HCT116 (cell line): ENCODE measurements at regions not wholly inside any gene's neighbourhood (a gene's known extent, or its start where the extent isn't known, plus 50 kb on each side); places are given as distances from the start of the nearest gene placed in this dataset.

ENCODE experiments used
- ATAC-seq: fragments of 200-7000 bp; cut with Tn5 transposase; 2 replicates; pipeline ENCODE4 v1.9.1; 2020; ENCODE audit warnings: mild to moderate bottlenecking, moderate library complexity
- BruUV-seq: library from RNA; stranded (reverse); fragments of 400-500 nt; replicated peaks from 2 replicates; lab custom pipeline; 2021; lab: Mats Ljungman, UMichigan
- CTCF ChIA-PET: fragments of 300-600 bp; sonication (Branson Sonifier 250); formaldehyde crosslinking; loops from one replicate; lab custom pipeline; 2021; ENCODE audit warnings: antibody characterized with exemption; lab: Charles Lee
- POLR2A ChIA-PET: fragments of 300-600, 350-600 bp; sonication (Branson Sonifier 250); formaldehyde crosslinking; loops from one replicate; lab custom pipeline; 2021; ENCODE audit warnings: antibody characterized with exemption; lab: Charles Lee
- RAD21 ChIA-PET, 2 experiments: fragments of 300-600 bp; sonication (Branson Sonifier 250); formaldehyde crosslinking; loops; one replicate each; lab custom pipeline; 2023; ENCODE audit warnings: low total read pairs in 2 of 2; ENCODE audit not compliant: uncharacterized antibody in 2 of 2, unreplicated experiment in 2 of 2, low non-redundant PET in 1 of 2; lab: Charles Lee
- DNase-seq: peaks from one replicate; pipeline ENCODE4 v3.0.0-alpha.2; 2010; ENCODE audit warnings: low read depth, low spot score
- H2AFZ ChIP-seq: fragments of 200-600 bp; shearing (Covaris generic), sonication (generic); 2 replicates; pipeline ENCODE4 v1.6.1; 2017; ENCODE audit warnings: low read depth, mixed run types, mixed read lengths, antibody characterized with exemption, low read length; ENCODE audit not compliant: poor library complexity, severe bottlenecking
- H3K27ac ChIP-seq: 2 replicates; pipeline ENCODE4 v1.5.1; 2012; ENCODE audit warnings: low read depth, low read length
- H3K27me3 ChIP-seq: fragments of 200-600 bp; sonication (generic); 2 replicates; pipeline ENCODE4 v1.6.1; 2016; ENCODE audit warnings: mixed run types, low read length, mixed read lengths; ENCODE audit not compliant: insufficient read depth
- H3K36me3 ChIP-seq, 2 experiments: fragments of 200-500 bp in 1 of 2; fragments of 200-600 bp in 1 of 2; sonication (Bioruptor generic) in 1 of 2; sonication (generic) in 1 of 2; 2 replicates each; pipeline versions ENCODE4 v1.5.1 to v1.6.1; 2014 to 2016; ENCODE audit warnings: low read length in 2 of 2, inconsistent platforms in 1 of 2, mixed read lengths in 1 of 2, mixed run types in 1 of 2; ENCODE audit not compliant: insufficient read depth in 2 of 2, control insufficient read depth in 1 of 2
- H3K4me1 ChIP-seq, 2 experiments: fragments of 200-600 bp in 1 of 2; sonication (generic) in 1 of 2; 2 replicates each; pipeline versions ENCODE4 v1.5.1 to v1.6.1; 2012 to 2017; ENCODE audit warnings: low read length in 2 of 2, inconsistent platforms in 1 of 2, mild to moderate bottlenecking in 1 of 2, mixed read lengths in 1 of 2, mixed run types in 1 of 2, moderate library complexity in 1 of 2; ENCODE audit not compliant: insufficient read depth in 2 of 2, control insufficient read depth in 1 of 2
- H3K4me2 ChIP-seq: fragments of 200-600 bp; sonication (generic); 2 replicates; pipeline ENCODE4 v1.6.1; 2017; ENCODE audit warnings: mixed run types, low read length, mixed read lengths
- H3K4me3 ChIP-seq, 2 experiments: fragments of 200-600 bp in 1 of 2; sonication (generic) in 1 of 2; replicated peaks in 1 of 2; 2 replicates each; pipeline ENCODE4 v1.5.1; 2011 to 2016; ENCODE audit warnings: low read length in 2 of 2, control low read depth in 1 of 2, low read depth in 1 of 2, mild to moderate bottlenecking in 1 of 2, mixed read lengths in 1 of 2, mixed run types in 1 of 2
- H3K79me2 ChIP-seq: fragments of 200-600 bp; sonication (generic); 2 replicates; pipeline ENCODE4 v1.6.1; 2017; ENCODE audit warnings: mild to moderate bottlenecking, mixed run types, low read length, moderate library complexity, mixed read lengths; ENCODE audit not compliant: insufficient read depth
- H3K9ac ChIP-seq: fragments of 200-600 bp; sonication (generic); 2 replicates; pipeline ENCODE4 v1.6.1; 2016; ENCODE audit warnings: low read length, mixed read lengths
- H3K9me2 ChIP-seq: fragments of 200-600 bp; sonication (generic), shearing (Covaris generic); 2 replicates; pipeline ENCODE4 v1.6.1; 2017; ENCODE audit warnings: mixed run types, mild to moderate bottlenecking, moderate library complexity; ENCODE audit not compliant: insufficient read depth
- H3K9me3 ChIP-seq, 2 experiments: fragments of 200-500 bp in 1 of 2; fragments of 200-600 bp in 1 of 2; sonication (Bioruptor generic) in 1 of 2; sonication (generic) in 1 of 2; 2 replicates each; pipeline ENCODE4 v1.6.1; 2014 to 2017; ENCODE audit warnings: low read length in 2 of 2, mixed read lengths in 2 of 2, inconsistent platforms in 1 of 2, low read depth in 1 of 2, mild to moderate bottlenecking in 1 of 2, mixed run types in 1 of 2, moderate library complexity in 1 of 2; ENCODE audit not compliant: control insufficient read depth in 1 of 2, insufficient read depth in 1 of 2
- H4K20me1 ChIP-seq: fragments of 200-600 bp; sonication (generic), shearing (Covaris generic); 2 replicates; pipeline ENCODE4 v1.6.1; 2017; ENCODE audit warnings: mixed run types, mild to moderate bottlenecking, moderate library complexity; ENCODE audit not compliant: insufficient read depth
- CEBPB ChIP-seq: IDR thresholded peaks from 2 replicates; pipeline ENCODE4 v1.6.1; 2012; ENCODE audit warnings: low read depth
- CTCF ChIP-seq, 3 experiments: fragments of 200-600 bp in 1 of 3; sonication (generic) in 1 of 3; IDR thresholded peaks in 2 of 3; conservative IDR thresholded peaks in 1 of 3; 2 replicates each; pipeline ENCODE4 v1.5.1; 2012 to 2017; ENCODE audit warnings: low read depth in 2 of 3, low read length in 2 of 3, antibody characterized with exemption in 1 of 3, borderline replicate concordance in 1 of 3, control low read depth in 1 of 3, mild to moderate bottlenecking in 1 of 3, mixed read lengths in 1 of 3, mixed run types in 1 of 3, moderate library complexity in 1 of 3; ENCODE audit not compliant: insufficient read depth in 1 of 3
- EGR1 ChIP-seq: IDR thresholded peaks from 2 replicates; pipeline ENCODE4 v1.6.1; 2012; ENCODE audit warnings: low read depth
- EZH2 ChIP-seq: fragments of 200-600 bp; sonication (generic); IDR thresholded peaks from 2 replicates; pipeline ENCODE4 v1.6.1; 2017; ENCODE audit warnings: antibody characterized with exemption, mixed run types
- FOSL1 ChIP-seq: IDR thresholded peaks from 2 replicates; pipeline ENCODE4 v1.6.1; 2012; ENCODE audit warnings: low read depth
- JUND ChIP-seq: IDR thresholded peaks from 2 replicates; pipeline ENCODE4 v1.6.1; 2012
- MAX ChIP-seq: IDR thresholded peaks from 2 replicates; pipeline ENCODE4 v1.6.1; 2012
- REST ChIP-seq: IDR thresholded peaks from 2 replicates; pipeline ENCODE4 v1.6.1; 2012; ENCODE audit warnings: low read depth
- SIN3A ChIP-seq: IDR thresholded peaks from 2 replicates; pipeline ENCODE4 v1.6.1; 2012; ENCODE audit warnings: low read depth
- SP1 ChIP-seq: IDR thresholded peaks from 2 replicates; pipeline ENCODE4 v1.6.1; 2012; ENCODE audit warnings: low read depth
- SRF ChIP-seq: IDR thresholded peaks from 2 replicates; pipeline ENCODE4 v1.6.1; 2012; ENCODE audit warnings: low read depth
- TCF7L2 ChIP-seq: IDR thresholded peaks from 2 replicates; pipeline ENCODE4 v1.7.0; 2011; ENCODE audit warnings: borderline replicate concordance, inconsistent platforms; ENCODE audit not compliant: insufficient read depth, insufficient read length; ENCODE audit errors: extremely low read depth
- YY1 ChIP-seq: IDR thresholded peaks from 2 replicates; pipeline ENCODE4 v1.6.1; 2011; ENCODE audit warnings: low read length, low read depth, moderate library complexity, mild to moderate bottlenecking; ENCODE audit not compliant: insufficient replicate concordance; ENCODE audit errors: extremely low read depth
- intact Hi-C: fragments of 100-400 bp; cut with micrococcal nuclease; formaldehyde crosslinking; loops from 2 replicates; pipeline ENCODE4 v1.10.0; 2022

- no peaks in the 10 kb centered on the region for H3K9me3 ChIP-seq
- TF ChIP-seq CTCF (IDR thresholded peaks at IDR 0.05 in 2 of 3, conservative IDR thresholded peaks at IDR 0.05 in 1 of 3; ENCODE audit: borderline replicate concordance in 1 of 3, insufficient read depth in 1 of 3, low read depth in 2 of 3, low read length in 2 of 3) (no peak), EGR1 (no peak), SRF (no peak), SIN3A (no peak), TCF7L2 (no peak), FOSL1 (no peak), CEBPB (no peak), SP1 (no peak), REST (no peak), EZH2 (no peak), YY1 (no peak), JUND (no peak), MAX (no peak)
- TF ChIP-seq, all 23 proteins: peak for 0
- Histone ChIP-seq H3K27me3 (no peaks in the 10 kb centered on the region), H4K20me1 (no peaks in the 10 kb centered on the region), H3K4me3 (no peak overlapping the region), H3K9ac (no peak overlapping the region), H3K4me2 (no peak overlapping the region), H3K27ac (no peak overlapping the region), H3K79me2 (0 out of 2 replicates have a peak, but pooled peaks cover 4% of the 10 kb centered on the region), H2AFZ (no peak overlapping the region), H3K36me3 (no peaks in the 10 kb centered on the region), H3K4me1 (no peaks in the 10 kb centered on the region), H3K9me2 (no peaks in the 10 kb centered on the region)
- ChIA-PET RAD21 (no interaction called here), CTCF (no interaction called here), POLR2A (no interaction called here)
- no peak for ATAC-seq
- intact Hi-C loops: no loop called here
- BruUV-seq: no TSS peak
- DNase-seq: no peak
These were observed 64.0 kb downstream of the GPRASP3 start for GRCh38 chrX:102784550-102784949.
